Subcutaneous abdominal adipose tissue (tissue), 5 donors: ENCODE measurements at regions not wholly inside any gene's neighbourhood (a gene's known extent, or its start where the extent isn't known, plus 50 kb on each side); places are given as distances from the start of the nearest gene placed in this dataset.
"Not testable (repeated sequence)": the region's sequence is repeated elsewhere in the genome, so short reads cannot be mapped to it uniquely, and the experiment has no call there.

Experiments
- H3K27ac ChIP-seq: one replicate; pipeline ENCODE4 v1.7.0; 2013; ENCODE audit warnings: low read depth, mild to moderate bottlenecking, inconsistent platforms, low read length, moderate library complexity
- H3K27me3 ChIP-seq, 5 donors: one replicate each; pipeline ENCODE4 v1.7.0; 2013; ENCODE audit warnings: low read length in 5 of 5, inconsistent platforms in 1 of 5; ENCODE audit not compliant: control insufficient read depth in 5 of 5, insufficient read depth in 4 of 5
- H3K36me3 ChIP-seq, 5 donors: one replicate each; pipeline ENCODE4 v1.7.0; 2013; ENCODE audit warnings: low read length in 5 of 5; ENCODE audit not compliant: control insufficient read depth in 5 of 5, insufficient read depth in 5 of 5
- H3K4me1 ChIP-seq, 5 donors: one replicate each; pipeline ENCODE4 v1.7.0; 2013; ENCODE audit warnings: low read length in 5 of 5, mild to moderate bottlenecking in 3 of 5, moderate library complexity in 1 of 5; ENCODE audit not compliant: control insufficient read depth in 5 of 5, insufficient read depth in 5 of 5
- H3K4me3 ChIP-seq, 5 donors: one replicate each; pipeline ENCODE4 v1.7.0; 2013; ENCODE audit warnings: low read length in 5 of 5, low read depth in 1 of 5
- H3K9ac ChIP-seq, 5 donors: one replicate each; pipeline ENCODE4 v1.7.0; 2013; ENCODE audit warnings: low read length in 5 of 5, mild to moderate bottlenecking in 4 of 5, moderate library complexity in 3 of 5
- H3K9me3 ChIP-seq, 5 donors: one replicate each; pipeline ENCODE4 v1.7.0; 2013; ENCODE audit warnings: low read length in 5 of 5; ENCODE audit not compliant: control insufficient read depth in 5 of 5
- donor health status: healthy.
- donor health status: healthy.
- donor health status: healthy.
- donor health status: healthy.
- donor health status: healthy.

GRCh38 chr11:25535467-25536272 is 796.3 kb upstream of the ANO3 start:
- Histone ChIP-seq H3K27me3 (no peaks in the 10 kb centered on the region), H3K4me1 (peaks cover 0 to 6% (median 3%) of the 10 kb centered on the region in 5 donors), H3K9ac (no peak overlapping the region), H3K27ac (peak overlapping the region; percentile 10), H3K36me3 (no peaks in the 10 kb centered on the region), H3K9me3 (no peaks in the 10 kb centered on the region), H3K4me3 (peak overlapping the region in 1 of 5 donors; percentile 4)

GRCh38 chr11:25536289-25536688 is 795.6 kb upstream of the ANO3 start:
- no peak overlapping the region for H3K27ac ChIP-seq
- no peaks in the 10 kb centered on the region for H3K27me3 ChIP-seq
- H3K36me3 ChIP-seq: no peaks in the 10 kb centered on the region
- no peak overlapping the region for H3K9ac ChIP-seq
- no peak overlapping the region for H3K4me3 ChIP-seq
- peaks cover 0 to 6% (median 3%) of the 10 kb centered on the region in 5 donors for H3K4me1 ChIP-seq
- H3K9me3 ChIP-seq: no peaks in the 10 kb centered on the region

- H3K4me3 ChIP-seq: no peak overlapping the region
- no peaks in the 10 kb centered on the region for H3K36me3 ChIP-seq
- H3K27me3 ChIP-seq: no peaks in the 10 kb centered on the region
- H3K27ac ChIP-seq: no peak overlapping the region
- H3K4me1 ChIP-seq: peaks cover 0 to 6% (median 3%) of the 10 kb centered on the region in 5 donors
- H3K9me3 ChIP-seq: no peaks in the 10 kb centered on the region
- no peak overlapping the region for H3K9ac ChIP-seq
These were observed 794.5 kb upstream of the ANO3 start for GRCh38 chr11:25537393-25537792.

DNA sequence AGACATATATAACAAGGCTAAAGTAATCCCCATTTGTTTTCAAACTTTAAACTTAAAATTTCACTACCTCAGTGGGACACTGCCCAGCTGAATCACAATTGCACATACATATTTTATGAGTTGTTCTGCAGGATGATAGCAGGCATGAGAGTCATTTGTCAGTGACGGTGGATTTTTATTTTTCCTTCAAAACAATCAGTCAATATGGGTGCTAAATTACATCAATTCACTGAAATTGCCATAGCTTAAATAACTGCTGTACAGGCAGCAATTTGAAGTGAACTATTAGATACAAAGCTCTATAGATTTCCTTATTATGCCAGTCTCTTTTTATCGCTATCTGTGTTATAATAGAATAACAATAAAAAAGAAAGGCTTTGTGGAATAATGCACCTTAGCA is 784.6 kb upstream of the ANO3 start:
- Histone ChIP-seq H3K9ac (no peak overlapping the region), H3K36me3 (no peaks in the 10 kb centered on the region), H3K27ac (no peak overlapping the region), H3K4me3 (no peak overlapping the region), H3K27me3 (no peaks in the 10 kb centered on the region), H3K4me1 (no peaks in the 10 kb centered on the region), H3K9me3 (no peaks in the 10 kb centered on the region)

- Histone ChIP-seq H3K36me3 (no peaks in the 10 kb centered on the region), H3K9me3 (peaks cover 0 to 3% (median 0%) of the 10 kb centered on the region in 5 donors), H3K4me3 (no peak overlapping the region), H3K27me3 (no peaks in the 10 kb centered on the region), H3K9ac (no peak overlapping the region), H3K27ac (no peak overlapping the region), H3K4me1 (peaks cover 0 to 7% (median 0%) of the 10 kb centered on the region in 5 donors)
These were observed 769.5 kb upstream of the ANO3 start for GRCh38 chr11:25562417-25562816.

DNA sequence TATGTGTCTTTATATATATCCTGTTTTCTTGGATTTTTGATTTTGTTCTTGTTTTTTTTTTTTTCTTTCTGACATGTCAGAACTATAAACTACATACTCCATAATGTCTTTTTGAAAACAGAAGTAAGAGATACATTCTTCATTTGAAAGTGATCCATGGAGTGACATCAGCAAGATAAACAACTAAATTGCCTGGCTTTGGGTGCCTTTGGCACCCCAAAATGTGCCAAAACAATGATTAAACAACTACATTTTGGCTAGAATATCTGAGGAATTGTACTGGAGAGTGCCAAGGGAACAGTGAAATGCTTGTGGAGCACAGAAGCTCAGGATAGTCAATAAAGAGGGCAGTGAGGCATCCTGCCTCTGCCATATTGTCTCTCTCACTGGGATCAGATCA is 766.1 kb upstream of the ANO3 start:
- Histone ChIP-seq H3K4me1 (peaks cover 0 to 7% (median 0%) of the 10 kb centered on the region in 5 donors), H3K4me3 (no peak overlapping the region), H3K9ac (no peak overlapping the region), H3K36me3 (no peaks in the 10 kb centered on the region), H3K27me3 (no peaks in the 10 kb centered on the region), H3K27ac (no peak overlapping the region), H3K9me3 (peaks cover 0 to 3% (median 0%) of the 10 kb centered on the region in 5 donors)

DNA sequence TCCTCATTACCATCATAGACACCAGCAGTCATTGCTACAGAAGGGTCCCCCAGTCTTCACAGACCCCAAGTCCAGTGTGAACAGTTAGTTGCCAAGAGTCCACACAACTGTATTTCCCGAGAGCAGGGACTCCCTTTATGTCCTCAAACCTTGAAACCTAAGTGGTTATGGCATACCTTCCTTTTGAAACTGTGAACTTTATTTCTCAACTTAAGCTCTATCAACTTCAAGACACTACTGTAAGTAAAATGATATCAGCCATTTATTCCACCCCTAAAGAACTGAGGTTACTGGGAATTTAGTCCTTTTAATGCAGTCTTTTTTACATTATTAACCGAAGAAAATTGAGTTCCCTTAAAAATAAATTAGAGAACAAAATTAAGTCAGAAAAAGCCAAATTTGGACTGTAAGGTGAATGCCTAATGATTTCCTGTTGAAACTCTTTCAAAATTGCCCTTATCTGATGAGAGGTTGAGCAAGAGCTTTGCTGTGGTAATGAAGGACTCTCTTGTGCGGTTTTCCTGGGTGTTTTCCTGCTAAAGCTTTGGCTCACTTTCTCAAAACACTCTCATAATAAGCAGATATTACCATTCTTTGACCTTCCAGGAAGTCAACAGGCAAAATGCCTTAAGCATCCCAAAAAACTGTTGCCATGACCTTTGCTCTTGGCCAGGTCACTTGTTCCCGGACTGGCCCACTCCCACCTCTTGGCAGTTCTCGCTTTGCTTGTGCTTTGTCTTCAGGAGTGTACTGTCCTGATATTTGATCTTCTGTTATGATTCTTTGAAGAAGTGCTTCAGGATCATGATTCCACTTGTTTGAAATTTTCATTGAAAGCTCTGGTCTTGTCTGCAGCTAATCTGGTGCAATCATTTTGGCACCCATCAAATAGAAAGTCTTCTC is 765.4 kb upstream of the ANO3 start:
- H3K27me3 ChIP-seq: no peaks in the 10 kb centered on the region
- H3K9me3 ChIP-seq: peaks cover 0 to 3% (median 0%) of the 10 kb centered on the region in 5 donors
- H3K27ac ChIP-seq: no peak overlapping the region
- H3K4me3 ChIP-seq: no peak overlapping the region
- H3K9ac ChIP-seq: no peak overlapping the region
- H3K4me1 ChIP-seq: peaks cover 0 to 7% (median 0%) of the 10 kb centered on the region in 5 donors
- no peaks in the 10 kb centered on the region for H3K36me3 ChIP-seq

DNA sequence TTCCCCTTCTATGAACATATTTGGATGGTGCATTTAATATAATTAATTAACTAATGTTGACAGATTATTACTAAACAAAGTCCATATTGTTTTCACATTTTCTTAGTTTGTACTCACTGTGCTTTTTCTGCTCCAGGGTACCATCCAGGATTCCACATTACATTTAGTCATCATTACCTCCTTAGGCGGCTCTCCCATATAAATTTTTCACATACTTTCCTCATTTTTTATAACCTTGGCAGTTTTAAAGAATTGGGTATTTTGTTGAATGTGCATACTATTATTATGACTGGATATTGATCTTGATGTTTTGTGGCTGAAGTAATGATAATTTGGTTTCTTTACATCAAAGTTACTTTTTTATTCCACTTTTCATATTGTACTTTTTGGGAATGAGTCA is 755.6 kb upstream of the ANO3 start:
- no peaks in the 10 kb centered on the region for H3K27me3 ChIP-seq
- no peaks in the 10 kb centered on the region for H3K36me3 ChIP-seq
- no peaks in the 10 kb centered on the region for H3K4me1 ChIP-seq
- H3K9me3 ChIP-seq: no peaks in the 10 kb centered on the region
- H3K4me3 ChIP-seq: no peak overlapping the region
- H3K27ac ChIP-seq: no peak overlapping the region
- no peak overlapping the region for H3K9ac ChIP-seq

- H3K4me1 ChIP-seq, H3K9me3 ChIP-seq, H3K27me3 ChIP-seq, H3K9ac ChIP-seq, H3K27ac ChIP-seq, H3K36me3 ChIP-seq, H3K4me3 ChIP-seq: not testable (repeated sequence)
These were observed 752.4 kb upstream of the ANO3 start for GRCh38 chr11:25579554-25579953.

- no peaks in the 10 kb centered on the region for H3K36me3 ChIP-seq
- H3K4me1 ChIP-seq: no peaks in the 10 kb centered on the region
- no peak overlapping the region for H3K27ac ChIP-seq
- no peak overlapping the region for H3K4me3 ChIP-seq
- no peak overlapping the region for H3K9ac ChIP-seq
- peaks cover 0 to 2% (median 0%) of the 10 kb centered on the region in 5 donors for H3K9me3 ChIP-seq
- no peaks in the 10 kb centered on the region for H3K27me3 ChIP-seq
These were observed 748.3 kb upstream of the ANO3 start for GRCh38 chr11:25583596-25583995.
